HL-60 (cell line): ENCODE measurements at regions not wholly inside any gene's neighbourhood (a gene's known extent, or its start where the extent isn't known, plus 50 kb on each side); places are given as distances from the start of the nearest gene placed in this dataset.

Source experiments
- CTCF ChIP-seq: IDR thresholded peaks from one replicate; pipeline ENCODE4 v1.5.1; 2011; ENCODE audit warnings: low read length, control low read depth, inconsistent platforms; ENCODE audit not compliant: insufficient read depth
- POLR2AphosphoS5 ChIP-seq: IDR thresholded peaks from 2 replicates; pipeline ENCODE4 v1.6.1; 2012; ENCODE audit warnings: low read depth
- SPI1 ChIP-seq: IDR thresholded peaks from 2 replicates; pipeline ENCODE4 v1.6.1; 2012; ENCODE audit warnings: low read depth, mild to moderate bottlenecking, borderline replicate concordance
- TF ChIP-seq, protein P1 (sequence below): IDR thresholded peaks from 2 replicates; pipeline ENCODE4 v1.6.1; 2012; ENCODE audit warnings: low read depth; ENCODE audit not compliant: insufficient replicate concordance

- TF ChIP-seq CTCF (no peak), SPI1 (no peak), POLR2AphosphoS5 (no peak)
- TF ChIP-seq, protein P1, sequence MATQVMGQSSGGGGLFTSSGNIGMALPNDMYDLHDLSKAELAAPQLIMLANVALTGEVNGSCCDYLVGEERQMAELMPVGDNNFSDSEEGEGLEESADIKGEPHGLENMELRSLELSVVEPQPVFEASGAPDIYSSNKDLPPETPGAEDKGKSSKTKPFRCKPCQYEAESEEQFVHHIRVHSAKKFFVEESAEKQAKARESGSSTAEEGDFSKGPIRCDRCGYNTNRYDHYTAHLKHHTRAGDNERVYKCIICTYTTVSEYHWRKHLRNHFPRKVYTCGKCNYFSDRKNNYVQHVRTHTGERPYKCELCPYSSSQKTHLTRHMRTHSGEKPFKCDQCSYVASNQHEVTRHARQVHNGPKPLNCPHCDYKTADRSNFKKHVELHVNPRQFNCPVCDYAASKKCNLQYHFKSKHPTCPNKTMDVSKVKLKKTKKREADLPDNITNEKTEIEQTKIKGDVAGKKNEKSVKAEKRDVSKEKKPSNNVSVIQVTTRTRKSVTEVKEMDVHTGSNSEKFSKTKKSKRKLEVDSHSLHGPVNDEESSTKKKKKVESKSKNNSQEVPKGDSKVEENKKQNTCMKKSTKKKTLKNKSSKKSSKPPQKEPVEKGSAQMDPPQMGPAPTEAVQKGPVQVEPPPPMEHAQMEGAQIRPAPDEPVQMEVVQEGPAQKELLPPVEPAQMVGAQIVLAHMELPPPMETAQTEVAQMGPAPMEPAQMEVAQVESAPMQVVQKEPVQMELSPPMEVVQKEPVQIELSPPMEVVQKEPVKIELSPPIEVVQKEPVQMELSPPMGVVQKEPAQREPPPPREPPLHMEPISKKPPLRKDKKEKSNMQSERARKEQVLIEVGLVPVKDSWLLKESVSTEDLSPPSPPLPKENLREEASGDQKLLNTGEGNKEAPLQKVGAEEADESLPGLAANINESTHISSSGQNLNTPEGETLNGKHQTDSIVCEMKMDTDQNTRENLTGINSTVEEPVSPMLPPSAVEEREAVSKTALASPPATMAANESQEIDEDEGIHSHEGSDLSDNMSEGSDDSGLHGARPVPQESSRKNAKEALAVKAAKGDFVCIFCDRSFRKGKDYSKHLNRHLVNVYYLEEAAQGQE: no peak
These were observed 951.6 kb downstream of the TUSC7 start for GRCh38 chr3:117660941-117661817.
